ENCODE measurements at regions not wholly inside any gene's neighbourhood (a gene's known extent, or its start where the extent isn't known, plus 50 kb on each side); places are given as distances from the start of the nearest gene placed in this dataset.

- Histone ChIP-seq H3K27ac (ENCODE audit: low read length) (no peak overlapping the region), H3K4me3 (ENCODE audit: low read depth in 2 of 2, low read length in 2 of 2) (no peak overlapping the region), H3K4me1 (ENCODE audit: control insufficient read depth, insufficient read depth, low read length) (no peaks in the 10 kb centered on the region), H3K36me3 (ENCODE audit: control insufficient read depth, insufficient read depth, low read length) (no peaks in the 10 kb centered on the region), H3K9me3 (ENCODE audit: control insufficient read depth, insufficient read depth, low read depth, low read length) (no peaks in the 10 kb centered on the region; the same call in 1 of the 2 replicates), H3K27me3 (ENCODE audit: control insufficient read depth, insufficient read depth, low read length) (no peaks in the 10 kb centered on the region)
- ChIA-PET CTCF (no interaction called here), POLR2A (no interaction called here)
- TF ChIP-seq REST (IDR thresholded peaks at IDR 0.05; ENCODE audit: insufficient read depth in 1 of 2, low read depth in 2 of 2, low read length in 1 of 2) (no peak), SIN3A (IDR thresholded peaks at IDR 0.05; ENCODE audit: borderline replicate concordance, insufficient read depth, low read depth, low read length) (no peak), POLR2AphosphoS5 (IDR thresholded peaks at IDR 0.05; ENCODE audit: low read depth, low read length) (no peak), TCF7L2 (IDR thresholded peaks at IDR 0.05; ENCODE audit: low read depth, low read length) (no peak), CTCF (IDR thresholded peaks at IDR 0.05) (no peak)
- no peak for DNase-seq (ENCODE audit: low read depth, low spot score)
- in situ Hi-C loops (cut with HindIII; ENCODE audit: low pct_unique_long_range_greater_than_20kb, low sequenced_read_pairs) (no loop called here), intact Hi-C loops (cut with micrococcal nuclease; ENCODE audit: unreplicated experiment) (no loop called here)
- ATAC-seq: no peak
- no TSS peak for BruUV-seq (replicated peaks)
These were observed 309.2 kb upstream of the DDI1 start for GRCh38 chr11:103727262-103727661.

- DNase-seq (ENCODE audit: low read depth, low spot score) (no peak), ATAC-seq (no peak)
- no peak overlapping the region for H3K27ac ChIP-seq (ENCODE audit: low read length)
- POLR2A ChIA-PET: no interaction called here
- no peaks in the 10 kb centered on the region for H3K4me1 ChIP-seq (ENCODE audit: control insufficient read depth, insufficient read depth, low read length)
- no peaks in the 10 kb centered on the region for H3K27me3 ChIP-seq (ENCODE audit: control insufficient read depth, insufficient read depth, low read length)
- in situ Hi-C loops (cut with HindIII; ENCODE audit: low pct_unique_long_range_greater_than_20kb, low sequenced_read_pairs) (no loop called here), intact Hi-C loops (cut with micrococcal nuclease; ENCODE audit: unreplicated experiment) (no loop called here)
- no peak overlapping the region for H3K4me3 ChIP-seq (ENCODE audit: low read depth in 2 of 2, low read length in 2 of 2)
- BruUV-seq (replicated peaks): no TSS peak
- H3K9me3 ChIP-seq (ENCODE audit: control insufficient read depth, insufficient read depth, low read depth, low read length): no peaks in the 10 kb centered on the region; the same call in 1 of the 2 replicates
- H3K36me3 ChIP-seq (ENCODE audit: control insufficient read depth, insufficient read depth, low read length): no peaks in the 10 kb centered on the region
- TF ChIP-seq TCF7L2 (IDR thresholded peaks at IDR 0.05; ENCODE audit: low read depth, low read length) (no peak), SIN3A (IDR thresholded peaks at IDR 0.05; ENCODE audit: borderline replicate concordance, insufficient read depth, low read depth, low read length) (no peak), CTCF (IDR thresholded peaks at IDR 0.05) (no peak), REST (IDR thresholded peaks at IDR 0.05; ENCODE audit: insufficient read depth in 1 of 2, low read depth in 2 of 2, low read length in 1 of 2) (no peak), POLR2AphosphoS5 (IDR thresholded peaks at IDR 0.05; ENCODE audit: low read depth, low read length) (no peak)
- CTCF ChIA-PET: no interaction called here
These were observed 306.8 kb upstream of the DDI1 start for GRCh38 chr11:103729617-103730016.
